K562 (cell line): ENCODE measurements at regions not wholly inside any gene's neighbourhood (a gene's known extent, or its start where the extent isn't known, plus 50 kb on each side); places are given as distances from the start of the nearest gene placed in this dataset.

Experiments used
- ATAC-seq: fragments of 200-7000 bp; cut with Tn5 transposase; 3 replicates; pipeline ENCODE4 v1.9.1; 2020; ENCODE audit warnings: moderate library complexity
- BruUV-seq: library from RNA; stranded (reverse); fragments of 400-500 nt; replicated peaks from 2 replicates; lab custom pipeline; 2021; lab: Mats Ljungman, UMichigan
- CTCF ChIA-PET: fragments of 300-600 bp; formaldehyde crosslinking; extraction: SDS; loops from one replicate; lab custom pipeline; 2021; ENCODE audit warnings: low intra/inter-chr PET ratio; lab: Yijun Ruan, JAX
- POLR2A ChIA-PET: fragments of 300-600, 350-650 bp; sonication (Branson Sonifier 250); formaldehyde crosslinking; extraction: SDS; loops from one replicate; lab custom pipeline; 2021; ENCODE audit warnings: antibody characterized with exemption, inconsistent platforms; lab: Yijun Ruan, JAX
- DNase-seq, 4 experiments: peaks; one replicate each; pipeline versions ENCODE4 v3.0.0 to v3.0.0-alpha.2; 2011 to 2018; ENCODE audit warnings: low spot score in 3 of 4, mixed read lengths in 3 of 4; ENCODE audit errors: extremely low read depth in 1 of 4
- FAIRE-seq: peaks from 2 replicates; lab custom pipeline; 2011; peaks lifted over from hg19 to GRCh38; lab: Jason Lieb, UNC
- H2AFZ ChIP-seq: 2 replicates; pipeline ENCODE4 v1.6.0; 2011; ENCODE audit warnings: low read depth, low read length, control low read depth, inconsistent platforms
- H3K27ac ChIP-seq: fragments of 200-600 bp; 3 replicates; pipeline ENCODE4 v1.8.0; 2011; ENCODE audit warnings: low read depth, mild to moderate bottlenecking, control low read depth, inconsistent platforms, low read length, moderate library complexity, mixed read lengths; ENCODE audit errors: extremely low read depth
- H3K27me3 ChIP-seq, 2 experiments: fragments of 300-600 bp in 1 of 2; 2 replicates in 1 of 2; 3 replicates in 1 of 2; pipeline versions ENCODE4 v1.6.0 to v1.8.0; 2011; ENCODE audit warnings: inconsistent platforms in 2 of 2, low read length in 2 of 2, mild to moderate bottlenecking in 1 of 2, mixed read lengths in 1 of 2, moderate library complexity in 1 of 2; ENCODE audit not compliant: control insufficient read depth in 2 of 2, insufficient read depth in 2 of 2
- H3K36me3 ChIP-seq: fragments of 300-600 bp; 3 replicates; pipeline ENCODE4 v1.8.0; 2011; ENCODE audit warnings: mild to moderate bottlenecking, low read length, inconsistent platforms; ENCODE audit not compliant: control insufficient read depth, insufficient read depth
- H3K4me1 ChIP-seq, 2 experiments: fragments of 200-600 bp in 1 of 2; replicated peaks in 1 of 2; 2 replicates in 1 of 2; 3 replicates in 1 of 2; pipeline versions ENCODE4 v1.5.1 to v1.8.0; 2011; ENCODE audit warnings: inconsistent platforms in 2 of 2, low read length in 2 of 2, mild to moderate bottlenecking in 1 of 2, mixed read lengths in 1 of 2, moderate library complexity in 1 of 2; ENCODE audit not compliant: control insufficient read depth in 2 of 2, insufficient read depth in 2 of 2
- H3K4me2 ChIP-seq: 2 replicates; pipeline ENCODE4 v1.6.1; 2011; ENCODE audit warnings: low read length, control low read depth, inconsistent platforms, mixed read lengths; ENCODE audit not compliant: insufficient read depth
- H3K4me3 ChIP-seq: fragments of 200-600 bp; sonication (generic), shearing (Covaris generic); 2 replicates; pipeline ENCODE4 v1.5.1; 2016; ENCODE audit warnings: control low read depth, inconsistent platforms
- H3K79me2 ChIP-seq: fragments of 200-600 bp; 3 replicates; pipeline ENCODE4 v1.8.0; 2011; ENCODE audit warnings: low read length, inconsistent platforms; ENCODE audit not compliant: control insufficient read depth, insufficient read depth
- H3K9ac ChIP-seq, 2 experiments: 2 replicates each; pipeline versions ENCODE4 v1.6.0 to v1.6.1; 2011; ENCODE audit warnings: low read depth in 2 of 2, low read length in 2 of 2, control low read depth in 1 of 2, inconsistent platforms in 1 of 2, mild to moderate bottlenecking in 1 of 2, mixed read lengths in 1 of 2; ENCODE audit not compliant: insufficient read depth in 1 of 2
- H3K9me1 ChIP-seq: one replicate; pipeline ENCODE4 v1.6.0; 2011; ENCODE audit warnings: inconsistent platforms, mild to moderate bottlenecking, low read length, moderate library complexity; ENCODE audit not compliant: control insufficient read depth, insufficient read depth
- H3K9me3 ChIP-seq: replicated peaks from 2 replicates; pipeline ENCODE4 v1.5.1; 2011; ENCODE audit warnings: low read depth, low read length, inconsistent platforms; ENCODE audit not compliant: control insufficient read depth, insufficient read depth
- H4K20me1 ChIP-seq: replicated peaks from 2 replicates; pipeline ENCODE4 v1.6.1; 2011; ENCODE audit warnings: low read length, inconsistent platforms, mixed read lengths; ENCODE audit not compliant: control insufficient read depth, insufficient read depth
- BACH1 ChIP-seq: fragments of 200-800 bp; sonication (Bioruptor generic); IDR thresholded peaks from 2 replicates; pipeline ENCODE4 v1.6.1; 2016; ENCODE audit warnings: missing genetic modification characterization, missing compliant biosample characterization
- CHCHD3 ChIP-seq: fragments of 250-450 bp; sonication (Bioruptor Pico); IDR thresholded peaks from 2 replicates; pipeline ENCODE4 v2.1.2; 2022; ENCODE audit warnings: mild to moderate bottlenecking
- DMBX1 ChIP-seq: fragments of 250-450 bp; sonication (Bioruptor Pico); IDR thresholded peaks from 2 replicates; pipeline ENCODE4 v1.8.0; 2022; ENCODE audit warnings: inconsistent platforms, mild to moderate bottlenecking, moderate library complexity, borderline replicate concordance
- HDAC6 ChIP-seq: IDR thresholded peaks from 2 replicates; pipeline ENCODE4 v1.6.1; 2012; ENCODE audit warnings: low read depth, mild to moderate bottlenecking, control low read depth, inconsistent platforms, low read length, moderate library complexity
- KLF16 ChIP-seq: IDR thresholded peaks from 2 replicates; pipeline ENCODE4 v1.6.1; 2016; ENCODE audit warnings: antibody characterized with exemption
- L3MBTL2 ChIP-seq: fragments of 450-650 bp; IDR thresholded peaks from 2 replicates; pipeline ENCODE4 v1.6.1; 2016; ENCODE audit warnings: mild to moderate bottlenecking, moderate library complexity
- NCOA6 ChIP-seq: fragments of 450-650 bp; IDR thresholded peaks from 2 replicates; pipeline ENCODE4 v1.6.1; 2017; ENCODE audit warnings: mild to moderate bottlenecking
- NRF1 ChIP-seq, 2 experiments: fragments of 450-650 bp; IDR thresholded peaks in 1 of 2; conservative IDR thresholded peaks in 1 of 2; 2 replicates each; pipeline ENCODE4 v1.6.1; 2014; ENCODE audit warnings: mild to moderate bottlenecking in 2 of 2
- RBM25 ChIP-seq: fragments of 200-400 bp; formaldehyde crosslinking; IDR thresholded peaks from 2 replicates; pipeline ENCODE4 v1.6.1; 2018; ENCODE audit warnings: low read length, low read depth, moderate library complexity; ENCODE audit not compliant: severe bottlenecking
- SIX5 ChIP-seq, 2 experiments: IDR thresholded peaks; 2 replicates each; pipeline ENCODE4 v1.6.1; 2011; ENCODE audit warnings: low read length in 2 of 2, borderline replicate concordance in 1 of 2, low read depth in 1 of 2, mild to moderate bottlenecking in 1 of 2, moderate library complexity in 1 of 2; ENCODE audit not compliant: insufficient read depth in 1 of 2
- SMAD2 ChIP-seq: fragments of 150-350 bp; IDR thresholded peaks from 2 replicates; pipeline ENCODE4 v1.6.1; 2014; ENCODE audit warnings: low read depth, mild to moderate bottlenecking, low read length
- TAF1 ChIP-seq: IDR thresholded peaks from 2 replicates; pipeline ENCODE4 v1.6.1; 2011; ENCODE audit warnings: mild to moderate bottlenecking, low read length, moderate library complexity; ENCODE audit not compliant: insufficient read depth, control insufficient read depth, severe bottlenecking; ENCODE audit errors: extremely low read depth
- XRCC3 ChIP-seq: fragments of 450-650 bp; IDR thresholded peaks from 2 replicates; pipeline ENCODE4 v1.6.1; 2017; ENCODE audit warnings: mild to moderate bottlenecking, moderate library complexity
- ZNF584 ChIP-seq: fragments of 200-800 bp; sonication (Bioruptor generic); IDR thresholded peaks from 2 replicates; pipeline ENCODE4 v1.6.1; 2016; ENCODE audit warnings: low read depth, mild to moderate bottlenecking, missing genetic modification characterization, missing compliant biosample characterization
- ZNF79 ChIP-seq: fragments of 250-450 bp; sonication (Bioruptor Pico); IDR thresholded peaks from 2 replicates; pipeline ENCODE4 v1.4.0; 2020; ENCODE audit warnings: low read depth, mild to moderate bottlenecking, moderate library complexity
- WGBS: fragments of 100-300 bp; shearing (Covaris generic); methylation state at CpG from one replicate; pipeline ENCODE4 v1.1.6; 2016; ENCODE audit warnings: low coverage, mixed read lengths; ENCODE audit not compliant: insufficient coverage; ENCODE audit errors: missing lambda C conversion rate; 5-methylcytosine and 5-hydroxymethylcytosine counted together
- in situ Hi-C: fragments of 300-500 bp; cut with MboI; formaldehyde crosslinking; loops from 4 replicates; pipeline ENCODE4 v1.15.0; 2018; ENCODE audit warnings: inconsistent platforms, mixed read lengths
- intact Hi-C: fragments of 100-400 bp; cut with micrococcal nuclease; formaldehyde crosslinking; loops from 2 replicates; pipeline ENCODE4 v1.14.2; 2022
- TF ChIP-seq, protein P1 (sequence below): fragments of 450-650 bp; IDR thresholded peaks from 2 replicates; pipeline ENCODE4 v1.6.1; 2018; ENCODE audit warnings: mild to moderate bottlenecking, low read depth; ENCODE audit not compliant: partially characterized antibody
- TF ChIP-seq, protein P2 (sequence below): fragments of 250-450 bp; sonication (Bioruptor Pico); IDR thresholded peaks from 2 replicates; pipeline ENCODE4 v1.8.0; 2021; ENCODE audit warnings: moderate library complexity, mild to moderate bottlenecking, inconsistent platforms
- TF ChIP-seq, protein P3 (sequence below): sonication (generic); formaldehyde crosslinking; IDR thresholded peaks from 2 replicates; pipeline ENCODE4 v1.8.0; 2022; ENCODE audit warnings: mild to moderate bottlenecking, missing genetic modification reagents

DNA sequence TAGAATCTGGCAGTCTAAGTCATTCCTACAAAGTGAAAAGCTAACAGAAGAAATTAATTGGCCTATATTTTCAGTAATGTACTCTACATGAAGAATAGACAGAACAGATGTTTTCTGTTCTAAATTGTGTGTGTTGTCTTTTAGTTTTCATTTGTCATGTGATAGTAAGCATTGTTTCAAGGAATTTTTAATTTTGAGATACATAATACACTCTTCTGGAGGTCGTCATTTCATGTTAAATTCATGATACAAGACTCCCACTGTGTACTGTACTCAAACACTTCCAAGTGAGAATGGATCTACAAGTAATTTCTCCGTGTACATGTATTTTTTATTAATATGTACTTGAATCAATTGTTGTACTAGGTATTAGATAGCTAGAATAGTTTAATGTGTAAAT, 1522.9 kb downstream of the MAT2B start:
- Histone ChIP-seq H3K27me3 (no peaks in the 10 kb centered on the region), H4K20me1 (no peaks in the 10 kb centered on the region), H3K4me3 (no peak overlapping the region), H3K4me2 (no peak overlapping the region), H3K9me3 (no peaks in the 10 kb centered on the region), H3K4me1 (no peaks in the 10 kb centered on the region), H3K36me3 (no peaks in the 10 kb centered on the region), H3K79me2 (no peaks in the 10 kb centered on the region), H3K9me1 (no peaks in the 10 kb centered on the region), H3K9ac (no peak overlapping the region), H3K27ac (no peak overlapping the region), H2AFZ (no peak overlapping the region)
- in situ Hi-C loops = no loop called here
- intact Hi-C loops = no loop called here
- no peak for DNase-seq
- ATAC-seq = no peak
- BruUV-seq = no TSS peak
- FAIRE-seq = no peak
- 0% methylated on average over 2 of the region's 2 CpGs for WGBS
- ChIA-PET POLR2A (no interaction called here), CTCF (no interaction called here)
- TF ChIP-seq, protein P1, sequence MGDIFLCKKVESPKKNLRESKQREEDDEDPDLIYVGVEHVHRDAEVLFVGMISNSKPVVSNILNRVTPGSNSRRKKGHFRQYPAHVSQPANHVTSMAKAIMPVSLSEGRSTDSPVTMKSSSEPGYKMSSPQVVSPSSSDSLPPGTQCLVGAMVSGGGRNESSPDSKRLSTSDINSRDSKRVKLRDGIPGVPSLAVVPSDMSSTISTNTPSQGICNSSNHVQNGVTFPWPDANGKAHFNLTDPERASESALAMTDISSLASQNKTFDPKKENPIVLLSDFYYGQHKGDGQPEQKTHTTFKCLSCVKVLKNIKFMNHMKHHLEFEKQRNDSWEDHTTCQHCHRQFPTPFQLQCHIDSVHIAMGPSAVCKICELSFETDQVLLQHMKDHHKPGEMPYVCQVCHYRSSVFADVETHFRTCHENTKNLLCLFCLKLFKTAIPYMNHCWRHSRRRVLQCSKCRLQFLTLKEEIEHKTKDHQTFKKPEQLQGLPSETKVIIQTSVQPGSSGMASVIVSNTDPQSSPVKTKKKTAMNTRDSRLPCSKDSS = no peak
- TF ChIP-seq SMAD2 (no peak), BACH1 (tag) (no peak), L3MBTL2 (no peak), ZNF79 (CRISPR knock-in tag) (no peak), NCOA6 (no peak), KLF16 (no peak), SIX5 (IDR thresholded peaks at IDR 0.05; ENCODE audit: borderline replicate concordance in 1 of 2, insufficient read depth in 1 of 2, low read depth in 1 of 2, low read length in 2 of 2) (no peak), TAF1 (no peak), DMBX1 (CRISPR knock-in tag) (no peak), CHCHD3 (CRISPR knock-in tag) (no peak), NRF1 (conservative IDR thresholded peaks at IDR 0.05 in 1 of 2, IDR thresholded peaks at IDR 0.05 in 1 of 2) (no peak), RBM25 (no peak), XRCC3 (no peak), ZNF584 (CRISPR knock-in tag) (no peak), HDAC6 (no peak)
- TF ChIP-seq, protein P2, sequence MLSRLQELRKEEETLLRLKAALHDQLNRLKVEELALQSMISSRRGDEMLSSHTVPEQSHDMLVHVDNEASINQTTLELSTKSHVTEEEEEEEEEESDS (CRISPR knock-in tag) = no peak
- TF ChIP-seq, protein P3, sequence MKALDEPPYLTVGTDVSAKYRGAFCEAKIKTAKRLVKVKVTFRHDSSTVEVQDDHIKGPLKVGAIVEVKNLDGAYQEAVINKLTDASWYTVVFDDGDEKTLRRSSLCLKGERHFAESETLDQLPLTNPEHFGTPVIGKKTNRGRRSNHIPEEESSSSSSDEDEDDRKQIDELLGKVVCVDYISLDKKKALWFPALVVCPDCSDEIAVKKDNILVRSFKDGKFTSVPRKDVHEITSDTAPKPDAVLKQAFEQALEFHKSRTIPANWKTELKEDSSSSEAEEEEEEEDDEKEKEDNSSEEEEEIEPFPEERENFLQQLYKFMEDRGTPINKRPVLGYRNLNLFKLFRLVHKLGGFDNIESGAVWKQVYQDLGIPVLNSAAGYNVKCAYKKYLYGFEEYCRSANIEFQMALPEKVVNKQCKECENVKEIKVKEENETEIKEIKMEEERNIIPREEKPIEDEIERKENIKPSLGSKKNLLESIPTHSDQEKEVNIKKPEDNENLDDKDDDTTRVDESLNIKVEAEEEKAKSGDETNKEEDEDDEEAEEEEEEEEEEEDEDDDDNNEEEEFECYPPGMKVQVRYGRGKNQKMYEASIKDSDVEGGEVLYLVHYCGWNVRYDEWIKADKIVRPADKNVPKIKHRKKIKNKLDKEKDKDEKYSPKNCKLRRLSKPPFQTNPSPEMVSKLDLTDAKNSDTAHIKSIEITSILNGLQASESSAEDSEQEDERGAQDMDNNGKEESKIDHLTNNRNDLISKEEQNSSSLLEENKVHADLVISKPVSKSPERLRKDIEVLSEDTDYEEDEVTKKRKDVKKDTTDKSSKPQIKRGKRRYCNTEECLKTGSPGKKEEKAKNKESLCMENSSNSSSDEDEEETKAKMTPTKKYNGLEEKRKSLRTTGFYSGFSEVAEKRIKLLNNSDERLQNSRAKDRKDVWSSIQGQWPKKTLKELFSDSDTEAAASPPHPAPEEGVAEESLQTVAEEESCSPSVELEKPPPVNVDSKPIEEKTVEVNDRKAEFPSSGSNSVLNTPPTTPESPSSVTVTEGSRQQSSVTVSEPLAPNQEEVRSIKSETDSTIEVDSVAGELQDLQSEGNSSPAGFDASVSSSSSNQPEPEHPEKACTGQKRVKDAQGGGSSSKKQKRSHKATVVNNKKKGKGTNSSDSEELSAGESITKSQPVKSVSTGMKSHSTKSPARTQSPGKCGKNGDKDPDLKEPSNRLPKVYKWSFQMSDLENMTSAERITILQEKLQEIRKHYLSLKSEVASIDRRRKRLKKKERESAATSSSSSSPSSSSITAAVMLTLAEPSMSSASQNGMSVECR (CRISPR knock-in tag) = no peak
